Kasumi-1 (cell line): ENCODE measurements at regions not wholly inside any gene's neighbourhood (a gene's known extent, or its start where the extent isn't known, plus 50 kb on each side); places are given as distances from the start of the nearest gene placed in this dataset.
"Not testable (repeated sequence)": the region's sequence is repeated elsewhere in the genome, so short reads cannot be mapped to it uniquely, and the experiment has no call there.

Source experiments
- DNase-seq, 2 experiments: peaks; one replicate each; lab custom pipeline; 2025; lab: John Stamatoyannopoulos, UW

DNA sequence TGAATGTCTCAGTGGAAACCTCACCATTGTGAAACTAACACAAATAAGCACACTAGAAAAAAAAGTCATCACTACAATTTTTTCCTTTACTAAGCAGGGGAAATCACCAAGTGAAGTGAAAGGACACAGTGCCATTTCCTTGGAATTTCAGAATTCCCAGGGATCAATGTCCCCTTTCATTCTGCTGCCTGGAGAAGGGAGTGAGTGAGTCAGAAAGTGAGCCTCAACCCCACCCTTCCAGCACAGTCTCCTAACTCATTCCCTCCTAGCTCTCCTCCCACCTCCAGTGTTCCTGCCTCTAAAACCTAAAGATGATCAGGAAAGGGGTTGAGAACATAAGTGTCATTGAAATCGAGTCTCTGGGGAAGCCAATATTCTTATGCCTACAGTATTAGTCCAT, 608.5 kb downstream of the RNF144A start:
- DNase-seq: no peak

- DNase-seq: no peak
These were observed 610.0 kb downstream of the RNF144A start for GRCh38 chr2:7527165-7527722.

DNA sequence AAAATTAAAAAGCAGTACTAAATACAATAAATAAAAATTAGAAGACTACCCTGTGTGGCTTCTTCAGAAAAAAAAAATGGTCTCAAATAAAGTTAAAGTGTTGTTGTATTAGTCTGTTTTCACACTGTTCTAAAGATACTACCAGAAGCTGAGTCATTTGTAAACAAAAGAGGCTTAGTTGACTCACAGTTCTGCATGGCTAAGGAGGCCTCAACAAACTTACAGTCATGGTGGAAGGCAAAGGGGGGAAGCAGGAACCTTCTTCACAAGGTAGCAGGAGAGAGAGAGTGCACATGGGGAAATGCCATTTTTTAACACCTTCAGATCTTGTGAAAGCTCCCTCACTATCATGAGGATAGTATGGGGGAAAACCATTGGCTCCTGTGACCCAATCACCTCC, 612.8 kb downstream of the RNF144A start:
- DNase-seq: no peak

- no peak for DNase-seq
These were observed 621.9 kb downstream of the RNF144A start for GRCh38 chr2:7539077-7539476.

- DNase-seq: no peak
These were observed 622.5 kb downstream of the RNF144A start for GRCh38 chr2:7539760-7540159.

DNA sequence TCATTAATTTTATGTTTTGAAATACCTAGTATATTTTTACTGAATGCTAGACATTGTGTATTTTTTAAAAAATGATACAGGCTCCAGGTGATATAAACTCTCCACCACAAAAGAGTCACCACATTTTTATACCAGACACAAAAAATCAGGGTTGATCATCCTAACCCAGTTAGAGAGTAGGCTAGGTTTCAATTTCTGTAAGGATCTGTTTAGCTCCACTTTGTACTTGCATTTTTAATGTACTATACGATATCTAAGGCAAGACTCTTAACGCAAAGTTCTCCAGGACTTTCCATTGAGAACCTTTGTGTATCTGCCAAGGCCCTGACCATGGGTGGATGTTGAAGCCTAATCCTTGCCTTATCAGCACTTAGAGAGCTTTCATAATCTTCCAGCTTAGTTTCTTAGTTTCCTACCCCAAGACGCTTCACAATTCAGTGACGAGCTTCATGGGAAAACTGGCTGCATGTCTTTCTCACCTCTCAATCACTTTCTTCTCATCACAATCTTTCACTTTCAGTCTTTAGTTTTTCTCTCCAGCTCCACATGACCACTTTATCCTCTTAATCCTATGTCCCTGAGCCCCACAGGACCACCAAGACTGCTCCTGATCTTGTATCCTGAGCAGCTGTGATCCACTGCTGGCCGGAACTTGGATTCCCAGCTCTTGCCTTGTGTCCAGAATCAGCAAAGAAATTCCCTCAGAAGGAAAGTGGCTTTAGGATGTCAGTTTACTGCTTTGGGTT, 635.8 kb downstream of the RNF144A start:
- no peak for DNase-seq

- no peak for DNase-seq
These were observed 638.0 kb downstream of the RNF144A start for GRCh38 chr2:7555260-7555659.

DNA sequence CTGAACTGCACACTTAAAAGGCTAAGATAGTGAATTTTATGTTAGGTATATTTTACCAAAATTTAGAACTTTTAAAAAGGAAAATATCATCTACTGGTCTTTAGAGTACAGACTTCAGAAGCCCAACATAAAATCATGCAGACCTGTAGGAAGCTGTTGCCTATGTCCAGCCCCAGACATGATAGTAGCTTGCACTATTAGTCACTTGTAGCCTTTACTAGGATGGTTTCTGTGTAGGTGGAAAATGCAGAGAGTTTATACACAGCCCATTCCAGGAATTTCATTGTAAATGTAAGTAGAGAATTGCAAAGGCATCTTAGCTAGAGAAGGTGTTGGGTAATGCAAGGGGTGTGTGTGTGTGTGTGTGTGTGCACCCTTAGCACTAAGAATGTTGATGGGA, 640.2 kb downstream of the RNF144A start:
- no peak for DNase-seq

- no peak for DNase-seq
These were observed 642.6 kb downstream of the RNF144A start for GRCh38 chr2:7559791-7560190.

- no peak for DNase-seq
These were observed 649.2 kb downstream of the RNF144A start for GRCh38 chr2:7566382-7566881.

DNA sequence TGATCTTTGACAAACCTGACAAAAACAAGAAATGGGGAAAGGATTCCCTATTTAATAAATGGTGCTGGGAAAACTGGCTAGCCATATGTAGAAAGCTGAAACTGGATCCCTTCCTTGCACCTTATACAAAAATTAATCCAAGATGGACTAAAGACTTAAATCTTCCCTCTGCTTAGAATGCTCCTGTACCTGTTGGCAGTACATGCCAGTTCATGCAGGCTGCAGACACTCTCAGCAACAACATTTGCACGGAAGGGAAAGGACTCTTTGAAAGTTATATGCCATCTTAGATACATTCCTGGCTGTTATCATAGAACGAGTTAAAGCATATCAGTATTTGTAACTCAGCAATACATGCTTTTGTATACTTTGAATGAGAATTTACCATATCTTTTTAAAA, 649.9 kb downstream of the RNF144A start:
- not testable (repeated sequence) for DNase-seq

GRCh38 chr2:7567646-7568045, 650.4 kb downstream of the RNF144A start:
- DNase-seq: no peak

- DNase-seq: no peak
These were observed 653.0 kb downstream of the RNF144A start for GRCh38 chr2:7570247-7570646.

DNA sequence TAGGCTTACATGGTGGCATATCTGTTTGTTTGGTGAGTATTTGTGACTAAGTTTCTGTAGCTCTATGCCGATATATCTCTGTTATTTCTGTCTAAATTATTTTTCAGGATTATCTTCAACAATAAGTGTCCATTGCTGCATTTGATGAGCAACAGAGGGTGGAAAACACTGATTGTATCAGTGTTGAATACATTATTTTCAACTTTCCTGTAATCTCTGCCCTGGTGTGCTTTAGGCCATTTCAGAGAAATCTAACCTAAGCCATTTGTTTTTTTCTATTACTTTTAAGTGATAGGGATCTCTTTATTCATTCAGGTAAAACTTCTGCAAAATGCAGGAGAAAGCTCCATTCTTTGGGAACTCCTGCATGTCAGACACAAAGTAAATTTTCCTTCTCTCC, 654.5 kb downstream of the RNF144A start:
- no peak for DNase-seq

DNA sequence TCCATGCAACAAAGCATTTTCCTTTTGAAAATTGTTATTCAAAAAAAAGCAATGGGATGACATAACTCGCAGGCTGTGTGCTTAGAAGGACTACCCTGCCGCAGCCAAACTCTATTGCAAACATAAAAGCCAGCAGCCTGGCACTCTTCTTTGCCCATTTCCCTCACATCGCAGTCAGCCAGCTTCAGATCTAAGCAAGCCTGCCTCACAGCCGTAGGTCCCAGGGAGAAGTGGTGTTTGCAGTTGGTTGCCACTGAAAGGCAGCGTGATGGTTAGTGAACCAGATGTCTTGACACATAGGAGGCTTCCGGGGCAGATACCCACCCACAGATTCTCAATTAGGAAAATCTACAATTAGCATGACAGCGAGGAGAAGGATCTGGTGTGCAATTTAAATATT, 655.2 kb downstream of the RNF144A start:
- DNase-seq: no peak

- DNase-seq: no peak
These were observed 656.1 kb downstream of the RNF144A start for GRCh38 chr2:7573166-7573825.

DNA sequence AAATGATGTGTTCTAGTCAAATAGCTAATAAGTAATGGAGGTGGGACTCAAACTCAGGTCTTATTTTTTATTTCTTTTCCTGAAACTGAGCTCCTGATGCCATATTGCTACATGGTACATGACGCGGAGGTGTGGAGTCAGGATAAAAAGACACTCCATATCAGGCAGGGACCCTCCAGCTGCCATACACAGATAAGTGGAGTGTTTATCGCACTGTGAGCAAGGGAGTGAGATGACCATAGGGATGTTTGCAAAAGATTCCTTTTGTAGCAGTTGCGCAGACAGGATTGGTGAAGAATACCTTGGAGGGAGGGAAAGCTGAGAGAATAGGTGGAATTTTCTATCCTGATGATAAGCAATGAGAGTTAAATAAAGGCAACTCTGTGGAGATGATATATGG, 657.2 kb downstream of the RNF144A start:
- no peak for DNase-seq

DNA sequence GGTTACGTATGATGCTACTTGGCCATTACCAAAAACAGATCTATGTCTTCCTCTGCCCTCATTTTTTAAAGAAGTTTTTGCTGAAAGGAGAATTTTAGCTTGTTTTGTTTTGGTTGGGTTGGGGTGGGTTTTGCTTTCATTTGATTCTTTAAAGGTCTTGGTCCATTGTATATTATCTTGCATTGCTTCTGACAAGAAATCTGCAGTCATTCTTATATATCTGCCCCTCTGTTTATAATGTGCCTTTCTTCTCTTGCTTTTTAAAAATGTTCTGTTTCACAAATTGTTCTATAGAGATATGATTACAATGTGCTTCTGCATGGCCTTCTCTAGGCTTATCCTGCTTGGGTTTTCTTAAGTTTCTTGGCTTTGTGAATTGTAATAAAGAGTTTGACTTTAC, 660.6 kb downstream of the RNF144A start:
- DNase-seq: no peak

GRCh38 chr2:7584017-7584416, 666.8 kb downstream of the RNF144A start:
- no peak for DNase-seq

DNA sequence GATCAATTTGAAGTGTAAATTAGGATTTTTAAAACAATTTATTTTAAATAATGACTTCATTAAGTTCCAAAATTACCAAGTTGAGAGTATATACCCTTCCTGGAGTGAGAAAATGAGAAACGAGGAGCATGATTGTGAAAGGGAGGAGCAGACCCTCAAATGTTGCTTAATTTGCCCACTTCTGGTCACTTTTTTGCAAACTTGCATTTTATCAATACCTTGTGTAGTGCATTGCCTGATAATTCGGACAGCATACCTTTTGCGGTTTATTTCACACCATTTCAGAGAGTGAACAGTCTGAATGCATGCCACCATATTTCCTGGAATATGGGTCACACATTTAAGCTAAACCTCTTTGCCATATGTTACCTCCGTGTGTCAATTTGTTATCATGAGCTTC, 669.7 kb downstream of the RNF144A start:
- no peak for DNase-seq

DNA sequence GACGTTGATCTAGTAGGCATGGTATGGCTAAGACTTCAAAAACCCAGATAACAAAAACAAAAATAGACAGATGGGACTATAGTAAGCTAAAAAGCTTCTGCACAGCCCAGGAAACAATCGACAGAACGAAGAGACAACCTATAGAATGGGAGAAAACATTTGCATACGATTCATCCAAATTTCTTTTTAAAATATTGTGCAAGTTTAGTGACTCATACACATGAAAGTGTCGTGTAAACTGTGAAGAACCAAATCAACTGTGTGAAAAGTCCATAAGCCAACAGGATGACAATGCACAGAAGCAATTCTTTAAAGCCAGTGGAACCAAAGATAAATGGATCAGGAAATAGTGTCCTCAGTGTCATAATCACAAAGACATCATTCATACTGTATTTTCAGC, 671.1 kb downstream of the RNF144A start:
- no peak for DNase-seq

DNA sequence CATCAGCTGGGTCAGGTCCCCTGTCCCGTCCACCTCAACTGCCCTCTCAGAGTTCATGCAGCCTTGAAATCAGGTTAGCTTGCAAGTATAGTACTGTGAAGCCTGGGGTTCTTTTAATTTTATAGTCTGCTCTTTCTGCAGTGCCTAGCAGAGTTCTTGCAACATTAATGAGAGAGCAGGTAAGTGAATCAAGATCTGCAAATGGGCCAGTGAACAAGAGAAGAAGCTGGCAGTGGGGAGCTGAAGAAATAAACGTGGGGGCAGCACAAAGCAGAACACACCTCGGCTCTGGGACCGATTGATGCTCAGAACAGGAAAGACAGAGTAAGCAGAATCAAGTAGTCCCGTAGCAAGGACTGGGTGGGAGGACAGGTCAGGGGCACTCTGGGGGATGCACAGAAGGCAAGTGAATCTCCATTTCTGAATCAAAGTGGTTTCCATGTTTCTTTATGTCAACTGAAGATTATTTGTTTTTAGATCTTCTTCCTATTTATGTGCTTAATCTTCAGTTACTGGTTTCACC, 675.5 kb downstream of the RNF144A start:
- DNase-seq: no peak

- peak in 1 of 2 experiments; percentile 19 for DNase-seq
These were observed 676.1 kb downstream of the RNF144A start for GRCh38 chr2:7593360-7593759.
